Endothelial cell of umbilical vein (primary cell): ENCODE measurements at regions not wholly inside any gene's neighbourhood (a gene's known extent, or its start where the extent isn't known, plus 50 kb on each side); places are given as distances from the start of the nearest gene placed in this dataset.

Source experiments
- BruUV-seq: library from RNA; stranded (reverse); fragments of 400-500 nt; replicated peaks from 2 replicates; lab custom pipeline; 2021; lab: Mats Ljungman, UMichigan
- CTCF ChIA-PET: fragments of 300-600, 350-600 bp; sonication (Branson Sonifier 250); formaldehyde crosslinking; loops from one replicate; lab custom pipeline; 2021; ENCODE audit warnings: antibody characterized with exemption, inconsistent platforms; lab: Charles Lee
- POLR2A ChIA-PET: fragments of 300-600, 350-600 bp; sonication (Branson Sonifier 250); formaldehyde crosslinking; loops from one replicate; lab custom pipeline; 2021; ENCODE audit warnings: antibody characterized with exemption, inconsistent platforms; lab: Charles Lee
- DNase-seq: peaks from one replicate; pipeline ENCODE4 v3.0.0-alpha.2; 2011; ENCODE audit warnings: low read depth, low spot score
- FAIRE-seq: peaks from 2 replicates; lab custom pipeline; 2011; peaks lifted over from hg19 to GRCh38; lab: Jason Lieb, UNC
- H2AFZ ChIP-seq: 2 replicates; pipeline ENCODE4 v1.6.0; 2012; ENCODE audit warnings: low read depth, low read length, control low read depth, inconsistent platforms
- H3K27ac ChIP-seq: 2 replicates; pipeline ENCODE4 v1.5.1; 2011; ENCODE audit warnings: low read depth, mild to moderate bottlenecking, control low read depth, low read length, moderate library complexity; ENCODE audit not compliant: insufficient read depth
- H3K27me3 ChIP-seq, 2 experiments: 2 replicates each; pipeline versions ENCODE4 v1.6.0 to v1.6.1; 2011; ENCODE audit warnings: low read length in 2 of 2, mixed read lengths in 1 of 2; ENCODE audit not compliant: control insufficient read depth in 2 of 2, insufficient read depth in 2 of 2
- H3K36me3 ChIP-seq, 2 experiments: 2 replicates in 1 of 2; 3 replicates in 1 of 2; pipeline ENCODE4 v1.5.1; 2011; ENCODE audit warnings: low read length in 2 of 2, mild to moderate bottlenecking in 1 of 2, moderate library complexity in 1 of 2; ENCODE audit not compliant: control insufficient read depth in 2 of 2, insufficient read depth in 2 of 2; ENCODE audit errors: extremely low read depth in 1 of 2
- H3K4me1 ChIP-seq: 3 replicates; pipeline ENCODE4 v1.5.1; 2011; ENCODE audit warnings: mild to moderate bottlenecking, low read length; ENCODE audit not compliant: control insufficient read depth, insufficient read depth; ENCODE audit errors: extremely low read depth
- H3K4me2 ChIP-seq: 2 replicates; pipeline ENCODE4 v1.6.1; 2011; ENCODE audit warnings: low read length, control low read depth, mixed read lengths; ENCODE audit not compliant: insufficient read depth
- H3K4me3 ChIP-seq, 3 experiments: fragments of 200-600 bp in 1 of 3; sonication (generic), shearing (Covaris generic) in 1 of 3; replicated peaks in 1 of 3; 2 replicates each; pipeline ENCODE4 v1.5.1; 2011 to 2016; ENCODE audit warnings: control low read depth in 3 of 3, low read length in 3 of 3, mild to moderate bottlenecking in 2 of 3, inconsistent platforms in 1 of 3, low read depth in 1 of 3, moderate library complexity in 1 of 3; ENCODE audit not compliant: insufficient read depth in 1 of 3
- H3K79me2 ChIP-seq: 2 replicates; pipeline ENCODE4 v1.6.0; 2012; ENCODE audit warnings: low read length, inconsistent platforms; ENCODE audit not compliant: control insufficient read depth, insufficient read depth
- H3K9ac ChIP-seq: replicated peaks from 2 replicates; pipeline ENCODE3; 2011; ENCODE audit warnings: low read length, control low read depth; ENCODE audit not compliant: insufficient read depth; ENCODE audit errors: extremely low read depth
- H3K9me1 ChIP-seq: replicated peaks from 3 replicates; pipeline ENCODE4 v1.6.0; 2011; ENCODE audit warnings: mild to moderate bottlenecking, low read length; ENCODE audit not compliant: control insufficient read depth, insufficient read depth; ENCODE audit errors: extremely low read depth
- H3K9me3 ChIP-seq: replicated peaks from 2 replicates; pipeline ENCODE4 v1.5.1; 2012; ENCODE audit warnings: low read length, inconsistent platforms; ENCODE audit not compliant: control insufficient read depth, insufficient read depth
- H4K20me1 ChIP-seq: replicated peaks from 2 replicates; pipeline ENCODE3; 2011; ENCODE audit warnings: mild to moderate bottlenecking, low read length; ENCODE audit not compliant: control insufficient read depth, insufficient read depth; ENCODE audit errors: extremely low read depth
- CTCF ChIP-seq, 2 donors: IDR thresholded peaks; 1 replicate in 1 of 2; 2 replicates in 1 of 2; pipeline ENCODE4 v1.5.1; 2011; ENCODE audit warnings: low read length in 2 of 2, mild to moderate bottlenecking in 2 of 2, moderate library complexity in 2 of 2, control low read depth in 1 of 2, inconsistent platforms in 1 of 2, low read depth in 1 of 2; ENCODE audit not compliant: insufficient read depth in 1 of 2; ENCODE audit errors: extremely low read depth in 1 of 2
- EZH2 ChIP-seq: IDR thresholded peaks from 2 replicates; pipeline ENCODE4 v1.6.1; 2012; ENCODE audit warnings: borderline replicate concordance, low read depth, mild to moderate bottlenecking, moderate library complexity, low read length, inconsistent platforms; ENCODE audit not compliant: severe bottlenecking
- FOS ChIP-seq: IDR thresholded peaks from 2 replicates; pipeline ENCODE4 v1.6.1; 2011; ENCODE audit warnings: mild to moderate bottlenecking, low read length, moderate library complexity, borderline replicate concordance; ENCODE audit not compliant: insufficient read depth
- GATA2 ChIP-seq: IDR thresholded peaks from 2 replicates; pipeline ENCODE4 v1.7.0; 2011; ENCODE audit warnings: low read depth, mild to moderate bottlenecking, moderate library complexity, mixed read lengths, low read length; ENCODE audit not compliant: insufficient read length, insufficient read depth
- JUN ChIP-seq: IDR thresholded peaks from 2 replicates; pipeline ENCODE4 v1.6.1; 2011; ENCODE audit warnings: borderline replicate concordance, low read depth; ENCODE audit not compliant: insufficient read length, insufficient read depth
- MAX ChIP-seq: IDR thresholded peaks from 2 replicates; pipeline ENCODE4 v1.6.1; 2011; ENCODE audit not compliant: insufficient read depth, insufficient read length
- MYC ChIP-seq: IDR thresholded peaks from one replicate; pipeline ENCODE4 v1.6.1; 2011; ENCODE audit warnings: mild to moderate bottlenecking, low read depth, low read length
- POLR2A ChIP-seq: IDR thresholded peaks from 2 replicates; pipeline ENCODE4 v1.6.1; 2012; ENCODE audit warnings: low read depth, mild to moderate bottlenecking, control low read depth, low read length
- POLR2AphosphoS5 ChIP-seq: IDR thresholded peaks from 2 replicates; pipeline ENCODE4 v1.6.1; 2012; ENCODE audit warnings: low read depth, mild to moderate bottlenecking, control low read depth, low read length, moderate library complexity; ENCODE audit not compliant: insufficient read depth
- dilution Hi-C: fragments of 300-500 bp; cut with MboI; formaldehyde crosslinking; loops from one replicate; pipeline ENCODE4 v1.15.0; 2019; ENCODE audit warnings: low sequenced_read_pairs; ENCODE audit not compliant: extremely low pct_ligation_motif_present
- intact Hi-C: fragments of 100-400 bp; cut with micrococcal nuclease; formaldehyde crosslinking; loops from one replicate; pipeline ENCODE4 v1.10.0; 2022

- Histone ChIP-seq H3K27ac (no peak overlapping the region), H3K9ac (no peak overlapping the region), H3K4me1 (no peaks in the 10 kb centered on the region), H3K36me3 (no peaks in the 10 kb centered on the region), H3K9me3 (peaks cover 2% of the 10 kb centered on the region), H2AFZ (no peak overlapping the region), H3K4me3 (no peak overlapping the region), H3K27me3 (no peaks in the 10 kb centered on the region), H3K4me2 (no peak overlapping the region), H3K9me1 (no peaks in the 10 kb centered on the region), H3K79me2 (no peaks in the 10 kb centered on the region), H4K20me1 (no peaks in the 10 kb centered on the region)
- TF ChIP-seq POLR2A (no peak), MAX (no peak), EZH2 (no peak), CTCF (IDR thresholded peaks at IDR 0.05; ENCODE audit: extremely low read depth in 1 of 2, insufficient read depth in 1 of 2, low read depth in 1 of 2, low read length in 2 of 2) (no peak), GATA2 (no peak), FOS (no peak), JUN (no peak), POLR2AphosphoS5 (no peak), MYC (no peak)
- no TSS peak for BruUV-seq
- ChIA-PET CTCF (no interaction called here), POLR2A (no interaction called here)
- DNase-seq (no peak), FAIRE-seq (no peak)
- intact Hi-C loops (no loop called here), dilution Hi-C loops (no loop called here)
Measured at GRCh38 chr13:103473081-103473480, 406.9 kb upstream of the SLC10A2 start.
